GM18873 (cell line): ENCODE measurements at regions not wholly inside any gene's neighbourhood (a gene's known extent, or its start where the extent isn't known, plus 50 kb on each side); places are given as distances from the start of the nearest gene placed in this dataset.

Experiments used
- ATAC-seq: cut with Tn5 transposase; IDR thresholded peaks from one replicate; pipeline ENCODE4 v1.9.1; 2021; ENCODE audit warnings: mild to moderate bottlenecking, moderate library complexity, moderate number of reproducible peaks; ENCODE audit not compliant: unreplicated experiment, low FRiP score

DNA sequence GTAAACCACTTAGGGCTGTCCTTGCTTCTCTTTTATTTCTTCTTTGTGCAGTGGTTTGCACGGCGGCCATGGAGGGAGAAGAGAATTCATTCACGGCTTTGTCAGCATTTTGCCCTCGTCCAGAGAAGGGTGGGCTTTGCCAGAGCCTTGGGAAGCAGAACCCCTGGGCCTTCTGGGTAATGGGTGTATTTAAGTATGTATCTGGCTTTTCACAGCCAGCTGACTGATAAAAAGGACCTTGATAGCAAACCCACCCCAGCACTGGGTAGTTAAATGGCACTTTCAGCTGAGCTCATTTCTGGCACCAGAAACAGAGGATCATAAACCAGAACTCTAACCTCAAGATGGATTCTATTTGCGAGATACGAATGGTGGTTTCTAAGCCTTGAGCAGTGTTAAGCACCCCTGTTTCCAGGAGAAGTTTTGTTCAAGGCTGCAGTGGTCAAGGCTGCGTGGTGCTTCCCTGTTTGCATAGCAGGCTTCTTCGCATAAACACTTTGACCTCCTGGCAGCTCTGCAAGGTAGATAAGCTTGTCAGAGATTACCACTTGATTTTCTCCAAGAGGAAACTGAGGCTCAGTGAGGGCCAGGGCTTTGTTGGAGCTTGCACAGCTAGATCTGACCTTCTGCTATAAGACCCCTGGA is 441.6 kb upstream of the KLF4 start:
- ATAC-seq: no peak

DNA sequence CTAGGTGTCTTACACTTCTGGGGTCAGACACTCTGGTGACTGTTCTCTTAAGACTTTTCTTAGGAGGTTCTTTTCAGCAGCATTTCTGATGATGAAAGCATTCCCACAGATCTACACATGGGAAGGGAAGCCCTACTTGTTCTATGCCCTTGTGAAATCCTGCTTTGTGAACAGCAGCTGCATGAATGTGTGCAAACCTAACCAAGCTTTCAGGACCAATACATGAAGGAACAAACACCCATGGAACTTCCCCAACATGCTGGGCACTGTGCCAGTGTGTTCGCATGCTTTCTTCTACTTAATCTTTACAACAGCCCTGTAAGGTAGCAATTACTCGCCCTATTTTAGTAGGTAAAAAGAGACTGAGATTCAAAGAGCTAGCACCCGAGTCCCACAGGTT is 439.9 kb upstream of the KLF4 start:
- ATAC-seq: no peak

DNA sequence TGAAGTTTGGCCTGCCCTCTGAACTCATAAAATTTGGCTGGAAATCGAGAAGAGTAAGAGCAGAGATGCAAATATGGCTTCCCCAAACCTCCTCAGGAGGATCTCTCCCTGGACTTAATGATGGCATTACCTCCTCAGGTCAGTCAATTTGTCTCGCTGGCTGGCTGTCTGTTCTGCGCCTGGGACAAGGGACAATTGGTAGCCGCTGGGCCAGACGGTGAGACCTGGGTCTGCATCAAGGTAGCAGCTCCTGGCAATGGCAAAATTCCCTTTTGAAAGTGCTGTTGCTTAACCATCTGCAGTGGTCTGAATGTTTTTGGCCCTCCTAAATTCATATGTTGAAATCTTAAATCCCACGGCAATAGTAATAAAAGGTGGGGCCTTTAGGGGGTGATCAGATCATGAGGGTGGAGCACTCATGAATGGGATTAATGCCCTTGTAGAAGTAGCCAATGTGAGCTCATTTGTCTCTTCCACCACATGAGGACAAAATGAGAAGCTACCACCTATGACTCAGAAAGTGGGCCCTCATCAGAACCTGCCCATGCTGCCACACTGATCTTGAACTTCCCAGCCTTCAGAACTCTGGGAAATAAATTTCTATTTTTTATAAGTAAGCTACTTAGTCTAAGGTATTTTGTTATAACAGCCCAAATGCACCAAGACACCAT is 439.3 kb upstream of the KLF4 start:
- no peak for ATAC-seq

DNA sequence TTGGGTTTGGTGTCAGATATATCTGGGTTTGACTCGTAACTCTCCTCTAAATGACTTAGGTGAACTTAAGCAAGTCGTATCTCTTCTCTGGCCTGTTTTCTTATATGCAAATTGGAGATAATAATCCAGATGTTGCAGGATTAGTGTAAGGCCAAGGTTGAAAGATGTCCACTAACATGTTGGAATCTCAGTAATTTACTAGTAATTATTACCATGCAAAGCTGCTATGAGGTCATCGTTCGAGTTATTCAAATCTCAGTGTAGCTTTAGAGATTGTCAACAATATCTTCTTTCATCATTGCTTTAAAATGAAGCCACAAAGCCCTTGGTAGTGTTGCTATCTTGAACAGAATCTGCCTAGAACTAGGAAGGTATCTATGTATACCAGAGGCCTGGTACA is 437.7 kb upstream of the KLF4 start:
- no peak for ATAC-seq

DNA sequence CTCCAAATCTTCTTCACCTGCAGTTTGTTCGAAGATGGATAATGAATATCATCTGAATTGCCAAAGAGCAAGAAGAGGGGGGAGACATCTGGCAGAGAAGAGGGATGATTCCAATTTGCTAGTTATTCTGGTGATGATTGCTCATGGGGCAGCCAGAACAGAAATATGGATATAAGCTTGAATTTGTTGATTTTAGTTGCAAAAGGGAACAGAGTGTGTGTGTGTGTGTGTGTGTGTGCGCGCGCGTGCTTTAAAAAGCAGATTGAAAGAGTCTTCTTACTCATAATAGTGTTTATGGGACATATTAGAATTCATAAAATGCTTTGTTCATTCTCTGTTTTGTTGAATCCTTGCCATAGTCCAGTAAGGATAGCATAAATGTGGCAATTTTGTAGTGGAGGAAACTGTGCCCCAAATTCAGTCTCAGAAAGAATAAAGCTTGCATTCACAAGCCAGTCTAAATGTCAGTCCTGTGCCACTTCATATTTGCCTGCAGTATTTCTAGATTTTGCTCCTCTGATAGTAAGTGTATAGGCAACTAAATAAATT is 436.3 kb upstream of the KLF4 start:
- no peak for ATAC-seq

DNA sequence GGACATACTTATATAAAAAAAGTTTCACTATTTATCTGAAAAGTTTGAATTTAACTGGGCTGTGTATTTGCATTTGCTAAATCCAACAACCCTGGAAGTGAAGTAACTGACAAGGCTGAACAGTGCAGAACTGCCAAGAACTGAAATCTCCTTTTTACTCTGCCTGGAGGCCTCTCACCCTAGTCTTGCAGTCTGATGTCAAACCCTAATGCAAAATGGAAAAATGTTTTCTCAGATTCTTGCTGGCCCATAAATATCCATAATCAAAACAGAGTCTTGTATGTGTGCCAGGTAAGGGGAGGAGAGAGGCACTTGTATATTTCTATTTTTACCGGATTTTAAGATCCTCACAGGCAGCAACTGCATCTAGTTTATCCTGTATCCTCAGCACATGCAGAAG is 432.7 kb upstream of the KLF4 start:
- no peak for ATAC-seq

DNA sequence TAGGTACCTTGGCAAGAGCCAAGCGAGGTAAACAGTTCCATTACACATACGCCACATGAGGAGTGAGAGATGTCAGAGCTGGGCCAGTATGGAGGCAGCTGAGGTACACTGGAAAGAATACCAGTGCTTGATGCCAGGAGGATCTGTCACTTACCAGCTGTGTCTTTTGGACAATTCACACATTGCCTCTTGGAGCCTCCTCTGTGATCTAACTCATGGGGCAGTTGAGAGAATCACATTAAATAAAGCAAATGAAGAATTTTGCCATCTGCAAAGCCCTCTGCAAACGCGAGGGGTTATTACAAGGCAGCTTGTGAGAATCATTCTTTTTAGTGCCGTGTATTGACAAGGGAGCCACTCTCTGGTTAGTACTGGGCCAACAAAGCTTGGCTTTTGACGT is 429.7 kb upstream of the KLF4 start:
- ATAC-seq: no peak

DNA sequence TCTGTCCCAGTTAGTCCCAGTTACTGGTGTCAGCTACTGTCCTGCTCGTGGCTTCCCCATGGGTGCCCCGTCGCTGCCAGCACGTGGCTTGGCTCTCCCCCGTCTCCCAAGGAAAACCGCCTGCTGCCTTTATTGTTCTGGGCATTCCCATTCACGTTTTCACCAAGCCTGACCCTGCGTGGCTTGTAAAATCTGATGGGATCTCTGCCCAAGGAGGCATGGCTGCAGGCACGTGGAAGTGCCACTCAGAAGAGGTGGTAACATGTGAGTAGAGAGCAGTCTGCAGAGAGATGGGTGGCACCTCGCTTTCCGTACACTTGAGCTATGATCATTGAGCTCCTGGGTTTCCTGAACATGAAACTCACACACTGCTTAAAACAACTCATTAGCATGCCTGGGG is 429.2 kb upstream of the KLF4 start:
- ATAC-seq: no peak

DNA sequence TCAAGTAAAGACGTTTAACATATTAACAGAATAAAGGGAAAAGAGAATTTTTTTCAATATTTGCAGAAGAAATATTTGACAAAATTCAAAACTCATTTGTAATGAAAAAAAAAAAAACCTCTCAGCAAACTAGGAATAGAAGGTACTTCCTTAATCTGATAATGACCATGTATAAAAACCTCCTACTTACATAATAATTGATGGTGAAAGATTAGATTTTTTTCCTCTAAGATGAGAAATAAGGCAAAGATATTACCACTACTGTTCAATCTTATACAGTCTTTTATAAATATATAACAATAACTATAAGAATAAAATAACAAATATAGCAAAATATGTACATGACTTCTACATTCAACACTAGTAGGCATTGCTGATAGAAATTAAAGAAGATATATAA is 424.6 kb upstream of the KLF4 start:
- ATAC-seq: no peak

DNA sequence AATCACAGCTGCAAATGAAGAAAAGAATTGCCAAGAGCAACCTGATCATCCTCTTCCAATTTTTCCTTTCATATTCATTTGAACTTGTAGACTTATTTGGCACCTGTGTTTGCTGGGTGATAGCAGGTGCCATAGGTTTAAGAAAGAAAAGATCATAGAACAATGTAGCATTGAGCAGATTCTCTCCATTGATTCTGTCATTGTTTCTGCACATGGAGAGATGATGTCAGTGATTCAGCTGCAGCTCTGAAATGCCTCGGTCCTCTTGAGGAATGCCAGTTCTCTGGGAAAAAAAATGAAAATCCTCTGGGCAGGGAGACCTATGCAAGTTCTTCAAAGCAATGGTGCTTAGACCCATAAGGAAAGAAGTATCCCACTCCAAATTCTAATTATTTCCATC is 418.1 kb upstream of the KLF4 start:
- ATAC-seq: no peak

DNA sequence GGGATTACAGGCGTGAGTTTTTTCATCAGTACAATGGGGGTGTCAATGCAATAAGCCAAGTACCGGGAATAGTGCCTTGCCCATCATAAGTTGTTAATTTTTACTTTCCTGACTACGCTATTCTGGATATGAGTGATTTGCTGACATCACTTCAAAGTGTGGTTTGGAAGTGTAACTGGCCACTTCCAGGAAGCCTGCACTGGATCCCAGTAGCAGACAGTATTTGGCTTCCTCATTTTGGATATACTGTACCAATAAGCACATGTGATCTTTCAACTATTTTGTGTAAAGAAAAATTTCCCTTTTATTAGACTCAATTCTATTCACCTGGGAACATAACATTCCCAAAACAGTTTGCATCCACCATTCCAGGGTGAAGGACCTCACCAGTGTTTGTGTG is 417.7 kb upstream of the KLF4 start:
- ATAC-seq: no peak

DNA sequence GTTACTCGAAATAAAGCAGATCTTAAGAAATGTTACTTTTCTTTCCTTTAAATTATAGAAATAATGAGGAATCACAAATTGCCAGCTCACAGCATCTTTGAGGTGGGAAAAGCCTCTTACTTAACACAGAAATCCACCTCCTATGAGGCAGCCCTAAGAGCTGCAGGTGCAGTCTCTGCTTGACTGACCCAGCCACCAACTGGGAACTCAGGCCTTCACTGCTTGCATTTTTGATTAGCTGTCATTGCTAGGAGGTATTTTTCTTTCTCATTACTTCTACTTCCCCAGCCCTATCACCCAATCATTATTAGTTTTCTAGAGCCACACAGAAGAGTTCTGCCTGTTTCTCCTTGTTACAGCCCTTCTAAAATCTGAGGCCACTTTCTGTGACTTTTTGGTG is 416.5 kb upstream of the KLF4 start:
- ATAC-seq: no peak

DNA sequence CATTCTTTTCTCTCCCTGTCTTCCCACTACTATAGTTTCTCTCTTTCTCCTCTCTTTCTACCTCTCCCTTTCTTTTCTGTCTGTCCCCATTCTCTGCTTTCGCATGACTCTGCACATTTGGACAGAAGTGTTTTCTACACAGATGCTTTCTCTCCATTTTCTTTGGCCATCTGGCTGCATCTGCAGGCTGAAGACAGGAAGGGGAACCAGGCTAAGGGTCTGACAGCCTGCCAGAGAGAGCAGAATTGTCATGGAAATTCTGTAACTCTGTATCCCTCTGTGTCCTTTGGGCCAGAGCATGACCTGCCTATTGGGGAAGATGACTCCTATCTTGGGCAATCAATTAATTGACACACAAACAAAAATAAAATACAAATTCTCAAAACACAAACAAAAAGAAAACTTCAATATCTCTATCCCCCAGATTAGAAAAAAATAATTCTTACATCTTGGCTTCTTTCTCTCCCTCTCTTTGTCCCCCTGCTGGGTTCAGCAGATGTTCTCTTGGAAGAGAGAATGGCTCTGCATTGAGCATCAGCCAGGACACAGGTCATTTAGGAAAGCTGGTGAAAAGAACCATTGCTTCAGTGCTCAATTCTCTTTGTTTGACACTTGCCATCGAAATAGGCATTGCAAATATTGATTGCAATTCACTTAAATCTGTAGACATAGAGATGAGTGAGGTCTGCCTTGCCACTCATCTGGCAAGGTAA is 415.9 kb upstream of the KLF4 start:
- ATAC-seq: no peak

DNA sequence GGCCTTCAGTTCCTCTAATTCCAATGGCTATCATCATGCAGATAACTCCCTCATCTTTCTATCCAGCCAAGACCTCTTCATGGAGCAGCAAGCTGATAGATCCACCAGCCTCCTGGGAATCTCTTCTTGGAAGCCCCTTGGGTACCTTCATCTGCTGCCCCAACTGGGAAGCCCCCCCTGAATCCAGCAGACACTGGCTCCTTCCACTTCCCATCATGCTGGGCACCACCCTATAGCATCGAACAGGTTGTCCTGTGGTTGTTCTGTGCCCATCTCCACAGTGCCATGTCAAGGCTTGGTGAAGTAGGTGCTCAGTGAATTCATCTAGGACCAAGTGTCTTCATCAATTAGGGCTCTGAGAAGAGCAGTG is 410.4 kb upstream of the KLF4 start:
- ATAC-seq: no peak

DNA sequence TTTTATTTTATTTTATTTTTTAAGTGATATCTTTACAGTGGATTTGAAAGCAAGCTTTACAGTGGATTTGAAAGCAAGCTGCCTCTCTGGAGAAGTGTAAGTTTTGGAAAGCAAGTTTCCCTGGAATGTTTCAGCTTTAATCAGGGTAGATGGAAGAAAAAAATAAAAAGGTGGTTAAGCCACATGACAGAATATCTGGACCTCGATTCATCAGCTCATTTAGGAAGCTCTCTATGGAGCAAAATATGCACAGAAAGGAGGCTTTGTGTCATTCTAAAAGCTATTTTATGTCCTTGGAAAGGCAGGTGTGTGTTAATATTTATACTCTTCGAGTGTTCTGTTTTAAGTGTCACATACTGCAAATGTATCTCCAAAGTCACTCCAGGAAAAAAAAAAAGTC is 409.2 kb upstream of the KLF4 start:
- no peak for ATAC-seq

DNA sequence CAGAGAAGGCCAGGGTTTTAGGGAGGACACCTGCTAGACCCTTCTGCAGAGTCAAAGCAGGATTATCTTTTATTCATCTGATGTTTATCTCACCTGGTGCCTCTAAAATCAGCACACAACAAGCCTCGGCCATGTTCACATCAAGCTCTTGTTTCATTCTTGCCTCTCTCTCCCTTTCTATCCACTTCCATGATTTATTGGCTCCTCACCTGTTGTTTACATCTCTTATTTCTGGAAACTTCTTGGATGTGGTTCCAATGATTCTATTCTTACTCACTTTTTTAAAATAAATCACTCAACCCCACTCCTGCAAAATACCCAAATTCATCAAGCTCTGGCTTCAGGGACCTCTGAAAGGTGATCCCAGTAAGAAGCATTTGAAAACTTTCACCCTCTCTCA is 407.0 kb upstream of the KLF4 start:
- ATAC-seq: no peak

DNA sequence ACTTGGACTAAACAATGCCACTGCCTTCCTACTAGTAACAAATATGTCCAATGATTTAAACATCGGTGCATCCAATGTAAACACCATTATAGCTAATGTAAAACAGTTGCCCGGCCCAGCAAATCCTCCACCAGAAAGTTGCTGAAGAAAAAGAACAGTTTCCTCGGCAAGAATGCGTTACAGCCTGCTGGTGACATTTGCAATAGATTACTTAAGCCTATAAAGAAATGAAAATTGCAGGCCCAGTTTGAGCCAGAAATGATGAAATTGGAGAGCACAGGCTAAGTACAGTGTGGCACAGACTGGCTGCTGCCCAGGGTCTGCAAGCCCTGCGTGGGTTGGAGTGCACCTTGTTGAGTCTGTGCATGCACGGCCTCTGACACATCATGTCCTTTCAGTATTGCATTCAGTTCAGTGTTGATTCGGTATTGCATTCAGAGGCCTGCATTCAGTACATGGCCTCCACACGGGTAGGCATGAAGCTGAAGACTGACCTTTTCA is 406.0 kb upstream of the KLF4 start:
- ATAC-seq: no peak

DNA sequence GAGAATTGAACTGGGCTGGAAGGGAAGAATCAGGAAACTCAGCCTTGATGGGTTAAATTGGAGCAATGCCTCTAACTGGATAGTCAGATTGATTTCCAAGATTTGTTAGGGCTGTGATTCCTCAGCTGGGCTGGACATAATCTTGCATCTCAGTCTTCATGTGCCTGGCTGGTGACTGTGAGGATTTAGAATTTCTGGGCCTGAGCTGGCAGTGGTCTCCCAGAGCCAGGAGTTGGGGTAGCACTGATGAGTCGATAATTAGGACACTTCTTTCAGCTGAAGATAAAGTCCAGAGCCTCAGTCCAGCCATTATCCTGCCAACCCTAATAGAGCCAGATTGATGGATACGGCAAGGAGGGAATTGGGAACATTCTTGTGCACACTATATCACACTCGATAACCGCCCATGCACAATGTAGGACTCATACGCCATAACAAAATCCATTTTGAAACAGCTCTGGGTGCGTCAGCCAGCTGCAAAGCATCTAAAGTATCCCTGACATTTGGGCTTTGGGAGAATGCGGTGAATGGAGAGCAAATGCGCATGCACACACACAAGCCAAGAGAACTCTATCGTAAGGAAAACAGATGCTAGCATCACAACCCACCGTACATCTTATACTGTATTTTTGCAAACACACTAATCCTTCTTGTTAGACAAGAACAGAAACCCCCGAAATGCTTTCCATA is 405.1 kb upstream of the KLF4 start:
- no peak for ATAC-seq

DNA sequence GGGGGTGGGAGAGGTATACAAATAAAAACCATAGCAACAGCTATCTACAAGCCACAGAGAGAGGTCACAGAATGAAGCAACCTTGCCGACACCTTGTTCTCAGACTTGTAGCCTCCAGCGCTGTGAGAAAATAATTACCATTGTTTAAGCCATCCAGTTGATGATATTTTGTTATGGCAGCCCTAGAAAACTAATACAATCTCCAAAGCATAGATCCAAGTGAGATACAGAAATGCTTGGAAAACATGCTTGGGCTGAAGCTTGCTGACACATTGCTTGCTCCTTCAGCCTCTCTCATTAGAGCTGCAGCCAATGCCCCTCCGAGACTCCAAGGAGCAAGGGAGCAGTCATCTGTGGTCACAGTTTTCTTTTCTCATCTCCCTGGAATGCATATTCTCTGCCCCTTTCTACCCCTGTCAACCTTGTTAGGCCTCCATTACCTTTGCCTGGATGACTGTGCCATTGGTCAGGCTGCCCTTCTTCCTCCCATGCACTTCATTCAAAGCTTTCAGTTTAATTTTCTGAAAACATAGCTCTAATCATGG is 401.4 kb upstream of the KLF4 start:
- no peak for ATAC-seq

DNA sequence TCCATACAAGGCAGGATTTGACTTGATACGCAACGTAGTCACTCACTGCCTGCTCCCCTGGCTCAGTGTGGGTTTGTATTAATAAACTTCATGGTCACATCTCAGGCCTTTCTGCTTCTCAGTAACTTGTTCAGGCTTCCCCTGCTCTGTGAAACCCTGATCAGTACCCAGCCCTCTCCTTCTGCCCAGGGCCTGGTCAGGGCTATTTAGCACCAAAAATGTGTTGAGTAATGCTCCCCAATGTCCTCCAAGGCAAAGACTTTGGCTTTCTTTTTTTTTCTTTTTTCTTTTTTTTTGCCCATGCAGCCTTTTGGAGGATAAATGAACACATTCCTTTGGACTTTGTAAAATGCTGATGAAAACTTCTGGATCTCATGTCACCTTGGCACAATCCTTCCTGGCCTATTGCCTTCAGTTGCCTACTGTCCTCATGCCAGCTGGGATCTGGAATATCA is 399.2 kb upstream of the KLF4 start:
- no peak for ATAC-seq

DNA sequence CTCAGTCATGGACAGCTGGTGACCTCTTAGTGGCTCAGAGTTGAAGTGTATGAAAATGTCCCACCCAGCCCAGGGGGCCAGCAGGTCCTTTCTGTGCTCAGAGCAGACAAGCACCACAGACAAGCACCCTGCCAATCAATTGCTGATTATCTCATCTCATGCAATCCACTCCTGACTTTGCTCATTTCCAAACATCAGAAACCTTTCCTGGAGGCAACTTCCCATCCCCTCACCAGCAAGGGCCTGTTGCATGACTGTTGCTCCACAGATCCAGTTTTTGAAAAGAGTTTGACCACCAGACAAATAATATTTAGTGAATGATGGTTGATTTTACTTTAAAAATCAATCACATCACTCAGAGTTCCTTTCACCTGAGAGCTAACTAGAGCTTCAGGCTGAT is 397.3 kb upstream of the KLF4 start:
- no peak for ATAC-seq
